ENCODE measurements at regions not wholly inside any gene's neighbourhood (a gene's known extent, or its start where the extent isn't known, plus 50 kb on each side); places are given as distances from the start of the nearest gene placed in this dataset.

- H3K9me3 ChIP-seq = no peaks in the 10 kb centered on the region
These were observed 346.8 kb downstream of the CNTN3 start for GRCh38 chr3:74267588-74268184.

GRCh38 chr3:74267131-74267530 is 347.3 kb downstream of the CNTN3 start:
- DNase-seq (ENCODE audit: low spot score) = no peak
- H3K27me3 ChIP-seq = no peaks in the 10 kb centered on the region
- H3K9me3 ChIP-seq = no peaks in the 10 kb centered on the region
- H3K36me3 ChIP-seq = no peaks in the 10 kb centered on the region
- TF ChIP-seq CTCF (IDR thresholded peaks at IDR 0.05) = no peak
- no peak overlapping the region for H3K4me3 ChIP-seq
- H3K4me1 ChIP-seq = no peaks in the 10 kb centered on the region
- H3K27ac ChIP-seq = no peak overlapping the region

More at GRCh38 chr3:74267588-74268184, 346.8 kb downstream of the CNTN3 start:
- no peaks in the 10 kb centered on the region for H3K36me3 ChIP-seq
- no peak overlapping the region for H3K4me3 ChIP-seq
- H3K4me1 ChIP-seq = no peaks in the 10 kb centered on the region
- H3K27ac ChIP-seq = no peak overlapping the region
- DNase-seq (ENCODE audit: low spot score) = no peak
- peak; percentile 63 to 86 for TF ChIP-seq CTCF (IDR thresholded peaks at IDR 0.05)
- H3K27me3 ChIP-seq = no peaks in the 10 kb centered on the region

GRCh38 chr3:74265069-74265468 is 349.4 kb downstream of the CNTN3 start:
- H3K36me3 ChIP-seq = no peaks in the 10 kb centered on the region
- no peaks in the 10 kb centered on the region for H3K27me3 ChIP-seq
- H3K4me3 ChIP-seq = no peak overlapping the region
- H3K27ac ChIP-seq = no peak overlapping the region
- H3K9me3 ChIP-seq = no peaks in the 10 kb centered on the region
- DNase-seq (ENCODE audit: low spot score) = no peak
- no peaks in the 10 kb centered on the region for H3K4me1 ChIP-seq
- TF ChIP-seq CTCF (IDR thresholded peaks at IDR 0.05) = no peak

GRCh38 chr3:74263031-74263430 is 351.4 kb downstream of the CNTN3 start:
- Histone ChIP-seq H3K36me3 (no peaks in the 10 kb centered on the region), H3K27me3 (no peaks in the 10 kb centered on the region), H3K9me3 (no peaks in the 10 kb centered on the region), H3K27ac (no peak overlapping the region), H3K4me1 (no peaks in the 10 kb centered on the region), H3K4me3 (no peak overlapping the region)
- DNase-seq (ENCODE audit: low spot score) = no peak
- no peak for TF ChIP-seq CTCF (IDR thresholded peaks at IDR 0.05)

- no peak overlapping the region for H3K4me3 ChIP-seq
- no peaks in the 10 kb centered on the region for H3K36me3 ChIP-seq
These were observed 381.4 kb downstream of the CNTN3 start for GRCh38 chr3:74233091-74233490.

More at GRCh38 chr3:74233091-74233490, 381.4 kb downstream of the CNTN3 start:
- no peak for DNase-seq (ENCODE audit: low spot score)
- H3K27me3 ChIP-seq = no peaks in the 10 kb centered on the region
- H3K9me3 ChIP-seq = no peaks in the 10 kb centered on the region
- H3K27ac ChIP-seq = no peak overlapping the region
- H3K4me1 ChIP-seq = no peaks in the 10 kb centered on the region
- TF ChIP-seq CTCF (IDR thresholded peaks at IDR 0.05) = no peak
